Fibroblast of villous mesenchyme (primary cell): ENCODE measurements at regions not wholly inside any gene's neighbourhood (a gene's known extent, or its start where the extent isn't known, plus 50 kb on each side); places are given as distances from the start of the nearest gene placed in this dataset.
"Not testable (repeated sequence)": the region's sequence is repeated elsewhere in the genome, so short reads cannot be mapped to it uniquely, and the experiment has no call there.

Experiments used
- DNase-seq: peaks from one replicate; pipeline ENCODE4 v3.0.0-alpha.2; 2010; ENCODE audit warnings: low read depth
- H3K4me3 ChIP-seq: 2 replicates; pipeline ENCODE4 v1.5.1; 2011; ENCODE audit warnings: low read depth, mild to moderate bottlenecking, low read length
- TF ChIP-seq, protein P1 (sequence below): IDR thresholded peaks from 2 replicates; pipeline ENCODE4 v1.5.1; 2012; ENCODE audit warnings: low read depth, mild to moderate bottlenecking, low read length; ENCODE audit not compliant: insufficient read depth

DNA sequence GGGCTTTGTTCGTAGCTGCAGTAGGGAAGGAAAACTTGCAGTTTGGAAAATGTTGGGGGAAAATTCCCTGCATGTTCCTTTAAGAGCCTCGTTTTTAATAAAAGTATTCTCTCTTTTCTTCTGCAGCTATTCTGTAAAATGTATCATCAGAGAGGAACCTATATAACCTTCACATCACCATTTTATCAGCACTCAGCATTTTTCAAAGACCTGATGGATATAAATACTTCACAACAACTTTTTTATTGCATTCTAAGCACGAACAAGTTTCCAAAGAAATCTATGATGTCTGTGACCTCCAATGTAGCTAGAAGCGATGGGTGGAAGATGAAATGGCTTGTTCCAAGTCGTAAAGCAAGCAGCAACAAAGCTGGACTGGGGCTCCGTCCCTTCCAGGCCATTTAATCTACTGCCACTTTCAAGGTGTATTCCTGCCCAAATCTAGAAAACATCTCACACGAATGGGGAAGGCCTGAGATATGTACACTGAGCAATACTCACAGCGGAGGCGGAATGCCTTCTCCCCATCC is 84.0 kb downstream of the NSUN2 start:
- no peak overlapping the region for H3K4me3 ChIP-seq
- DNase-seq, result no peak
- TF ChIP-seq, protein P1, sequence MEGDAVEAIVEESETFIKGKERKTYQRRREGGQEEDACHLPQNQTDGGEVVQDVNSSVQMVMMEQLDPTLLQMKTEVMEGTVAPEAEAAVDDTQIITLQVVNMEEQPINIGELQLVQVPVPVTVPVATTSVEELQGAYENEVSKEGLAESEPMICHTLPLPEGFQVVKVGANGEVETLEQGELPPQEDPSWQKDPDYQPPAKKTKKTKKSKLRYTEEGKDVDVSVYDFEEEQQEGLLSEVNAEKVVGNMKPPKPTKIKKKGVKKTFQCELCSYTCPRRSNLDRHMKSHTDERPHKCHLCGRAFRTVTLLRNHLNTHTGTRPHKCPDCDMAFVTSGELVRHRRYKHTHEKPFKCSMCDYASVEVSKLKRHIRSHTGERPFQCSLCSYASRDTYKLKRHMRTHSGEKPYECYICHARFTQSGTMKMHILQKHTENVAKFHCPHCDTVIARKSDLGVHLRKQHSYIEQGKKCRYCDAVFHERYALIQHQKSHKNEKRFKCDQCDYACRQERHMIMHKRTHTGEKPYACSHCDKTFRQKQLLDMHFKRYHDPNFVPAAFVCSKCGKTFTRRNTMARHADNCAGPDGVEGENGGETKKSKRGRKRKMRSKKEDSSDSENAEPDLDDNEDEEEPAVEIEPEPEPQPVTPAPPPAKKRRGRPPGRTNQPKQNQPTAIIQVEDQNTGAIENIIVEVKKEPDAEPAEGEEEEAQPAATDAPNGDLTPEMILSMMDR, result no peak

DNA sequence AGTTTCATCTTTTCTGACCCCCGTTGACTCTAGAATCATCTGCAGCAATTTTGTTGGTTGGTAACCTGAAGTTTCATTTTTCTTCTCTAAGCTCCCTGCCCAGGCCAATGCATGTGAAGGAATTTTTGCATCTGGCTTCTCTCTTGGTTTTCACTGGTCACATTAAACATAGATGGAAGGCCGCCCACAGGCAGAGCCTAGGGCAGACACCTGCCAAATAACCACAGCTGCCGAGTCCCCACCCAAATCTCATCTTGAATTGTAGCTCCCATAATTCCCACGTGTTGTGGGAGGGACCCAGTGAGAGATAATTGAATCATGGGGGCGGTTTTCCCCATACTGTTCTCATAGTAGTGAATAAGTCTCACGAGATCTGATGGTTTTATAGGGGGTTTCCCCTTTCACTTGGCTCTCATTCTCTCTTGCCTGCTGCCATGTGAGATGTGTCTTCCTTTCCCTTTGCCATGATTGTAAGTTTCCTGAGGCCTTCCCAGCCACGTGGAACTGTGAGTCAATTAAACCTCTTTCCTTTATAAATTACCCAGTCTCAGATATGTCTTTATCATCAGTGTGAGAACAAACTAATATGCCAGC is 84.8 kb downstream of the NSUN2 start:
- H3K4me3 ChIP-seq, DNase-seq: not testable (repeated sequence)

DNA sequence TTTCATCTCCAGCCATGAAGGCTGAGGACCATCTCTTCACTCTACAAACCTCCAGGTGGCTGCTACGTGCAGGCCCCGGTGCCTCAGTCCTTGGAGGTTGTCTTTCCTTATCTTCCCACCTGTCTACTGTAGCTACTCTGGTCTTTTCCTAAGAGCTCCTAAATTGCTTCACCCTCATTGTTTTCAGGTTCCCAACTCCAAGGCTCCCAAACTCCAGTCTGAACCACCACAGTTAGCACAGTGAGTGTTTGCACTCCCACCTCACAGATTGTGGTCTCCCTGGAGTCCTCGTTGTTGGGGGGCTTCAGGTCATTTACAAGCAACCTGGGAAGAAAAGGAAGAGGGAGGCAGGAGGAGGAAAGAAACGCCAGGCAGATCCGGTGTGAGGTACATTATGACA is 85.3 kb downstream of the NSUN2 start:
- no peak for DNase-seq
- H3K4me3 ChIP-seq, result no peak overlapping the region
- TF ChIP-seq, protein P1, result no peak

DNA sequence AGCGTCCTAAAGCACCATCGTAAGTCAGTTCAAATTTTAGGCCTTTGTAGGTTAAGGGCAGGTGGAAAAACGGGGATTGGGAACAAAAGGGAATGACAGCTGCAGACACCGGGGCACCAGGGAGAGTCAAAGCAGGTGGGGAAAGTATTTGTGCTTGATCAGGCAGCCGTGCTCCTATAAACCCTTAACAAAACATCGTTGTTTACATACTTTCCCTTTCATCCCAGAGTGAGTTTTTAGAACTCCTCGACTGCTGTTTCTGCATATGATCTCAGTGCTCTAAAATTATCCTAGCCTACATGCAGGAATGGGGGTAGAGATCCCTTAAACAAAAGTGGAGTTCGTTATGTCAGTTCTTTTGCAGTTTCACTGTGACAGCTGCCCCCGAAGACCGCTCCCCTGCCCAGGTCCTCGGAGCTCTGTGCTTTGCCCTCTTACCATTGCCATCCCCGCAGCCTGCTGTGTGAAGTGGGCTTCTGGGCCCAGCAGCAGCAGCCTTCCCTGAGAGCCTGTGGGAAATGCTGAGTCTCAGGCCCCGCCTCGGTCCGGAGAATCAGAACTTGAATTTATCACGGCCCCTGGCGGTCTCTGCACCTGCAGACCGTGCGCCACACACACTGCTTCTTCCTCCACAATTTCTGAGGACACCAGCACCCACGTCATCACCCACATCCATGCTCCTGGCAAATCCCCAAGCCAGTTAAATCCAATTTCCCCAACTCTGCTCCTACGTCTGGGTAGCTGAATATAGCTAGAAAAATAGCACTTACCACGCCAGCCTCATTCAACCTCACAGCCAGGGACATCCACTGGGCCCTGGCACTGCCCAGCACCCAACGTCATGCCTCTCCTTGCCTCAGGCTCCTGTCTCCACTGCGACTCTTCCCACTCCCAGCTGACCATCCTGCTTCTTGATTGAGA is 86.8 kb downstream of the NSUN2 start:
- no peak overlapping the region for H3K4me3 ChIP-seq
- TF ChIP-seq, protein P1, result no peak
- peak; percentile 2 for DNase-seq

DNA sequence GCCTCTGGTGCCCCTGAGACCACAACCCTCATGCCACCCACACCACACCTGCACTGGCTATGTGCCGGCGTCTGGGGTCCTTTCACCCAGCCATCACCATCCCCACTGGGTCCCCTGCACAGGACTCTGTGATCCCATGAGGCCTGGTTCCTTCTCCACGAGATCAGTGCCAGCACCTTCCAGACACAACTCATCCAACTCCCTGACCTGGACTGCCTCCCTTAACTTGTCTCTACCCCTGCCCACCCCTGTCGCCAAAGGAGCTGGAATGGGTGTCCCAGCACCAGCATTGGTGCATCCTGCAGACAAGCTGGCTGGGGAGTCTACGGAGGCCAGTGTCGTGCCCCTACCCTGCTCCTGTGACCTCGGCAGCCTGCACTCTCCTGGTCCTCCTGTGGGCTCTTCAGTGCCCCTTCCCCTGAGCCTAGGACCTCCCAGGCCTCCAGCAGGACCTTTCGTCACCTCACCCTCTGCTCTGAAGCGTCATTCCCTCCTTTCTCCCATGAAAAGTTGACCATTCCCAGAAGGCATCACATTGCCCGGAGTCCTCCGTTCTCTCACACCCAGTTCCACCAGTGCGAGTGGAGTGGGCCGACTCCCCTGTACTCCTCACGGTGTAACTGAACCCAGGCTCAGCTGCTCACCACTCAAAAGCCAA is 87.7 kb downstream of the NSUN2 start:
- TF ChIP-seq, protein P1, result no peak
- H3K4me3 ChIP-seq, result no peak overlapping the region
- DNase-seq, result no peak

DNA sequence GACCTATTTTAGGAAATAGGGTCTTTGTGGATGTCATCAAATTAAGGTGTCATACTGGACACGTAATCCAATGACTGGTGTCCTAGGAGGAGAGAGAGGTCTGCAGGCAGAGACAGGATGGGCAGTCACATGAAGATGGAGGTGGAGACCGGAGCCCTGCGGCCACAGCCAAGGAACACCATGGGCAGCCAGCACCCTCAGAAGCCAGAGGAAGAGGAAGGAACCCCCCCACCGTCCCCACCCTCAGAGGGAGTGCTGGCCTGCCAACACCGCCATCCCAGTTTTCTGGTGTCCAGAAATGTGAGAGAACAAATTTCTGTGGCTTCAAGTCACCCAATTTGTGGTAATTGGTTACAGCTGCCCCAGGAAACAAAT is 88.3 kb downstream of the NSUN2 start:
- TF ChIP-seq, protein P1, result no peak
- DNase-seq, result no peak

More for the DNA sequence above, 88.3 kb downstream of the NSUN2 start:
- no peak overlapping the region for H3K4me3 ChIP-seq
